HG02852 (cell line): ENCODE measurements at regions not wholly inside any gene's neighbourhood (a gene's known extent, or its start where the extent isn't known, plus 50 kb on each side); places are given as distances from the start of the nearest gene placed in this dataset.

Experiments used
- ATAC-seq: cut with Tn5 transposase; IDR thresholded peaks from one replicate; pipeline ENCODE4 v1.9.1; 2021; ENCODE audit warnings: mild to moderate bottlenecking, moderate library complexity; ENCODE audit not compliant: unreplicated experiment

- no peak for ATAC-seq
Measured at GRCh38 chr2:144085016-144085415, 434.9 kb downstream of the ZEB2 start.

GRCh38 chr2:144084114-144084661 is 435.7 kb downstream of the ZEB2 start:
- ATAC-seq, result no peak

- ATAC-seq, result no peak
Measured at GRCh38 chr2:144083211-144083610, 436.7 kb downstream of the ZEB2 start.

- ATAC-seq, result no peak
Measured at GRCh38 chr2:144082777-144083176, 437.1 kb downstream of the ZEB2 start.

- ATAC-seq, result no peak
Measured at GRCh38 chr2:144082327-144082726, 437.6 kb downstream of the ZEB2 start.

- no peak for ATAC-seq
Measured at GRCh38 chr2:144081272-144081671, 438.6 kb downstream of the ZEB2 start.

- no peak for ATAC-seq
Measured at GRCh38 chr2:144079803-144080202, 440.1 kb downstream of the ZEB2 start.

- no peak for ATAC-seq
Measured at GRCh38 chr2:144078802-144079724, 440.9 kb downstream of the ZEB2 start.

- ATAC-seq, result no peak
Measured at GRCh38 chr2:144078106-144078505, 441.8 kb downstream of the ZEB2 start.

- no peak for ATAC-seq
Measured at GRCh38 chr2:144074450-144074849, 445.5 kb downstream of the ZEB2 start.

GRCh38 chr2:144071461-144071860 is 448.5 kb downstream of the ZEB2 start:
- no peak for ATAC-seq

- no peak for ATAC-seq
Measured at GRCh38 chr2:144067506-144067905, 452.4 kb downstream of the ZEB2 start.

GRCh38 chr2:144063602-144064001 is 456.3 kb downstream of the ZEB2 start:
- no peak for ATAC-seq

- no peak for ATAC-seq
Measured at GRCh38 chr2:144054911-144055310, 465.0 kb downstream of the ZEB2 start.

- ATAC-seq, result no peak
Measured at GRCh38 chr2:144052083-144052482, 467.8 kb downstream of the ZEB2 start.

GRCh38 chr2:144049137-144049536 is 470.8 kb downstream of the ZEB2 start:
- no peak for ATAC-seq

GRCh38 chr2:144048631-144049060 is 471.3 kb downstream of the ZEB2 start:
- ATAC-seq, result no peak

GRCh38 chr2:144042751-144043150 is 477.2 kb downstream of the ZEB2 start:
- no peak for ATAC-seq

GRCh38 chr2:144041612-144042011 is 478.3 kb downstream of the ZEB2 start:
- ATAC-seq, result no peak

GRCh38 chr2:144040834-144041233 is 479.1 kb downstream of the ZEB2 start:
- ATAC-seq, result no peak

- no peak for ATAC-seq
Measured at GRCh38 chr2:144032566-144032965, 487.4 kb downstream of the ZEB2 start.

- ATAC-seq, result no peak
Measured at GRCh38 chr2:144030791-144031190, 489.1 kb downstream of the ZEB2 start.
